ENCODE measurements at regions not wholly inside any gene's neighbourhood (a gene's known extent, or its start where the extent isn't known, plus 50 kb on each side); places are given as distances from the start of the nearest gene placed in this dataset.

DNA sequence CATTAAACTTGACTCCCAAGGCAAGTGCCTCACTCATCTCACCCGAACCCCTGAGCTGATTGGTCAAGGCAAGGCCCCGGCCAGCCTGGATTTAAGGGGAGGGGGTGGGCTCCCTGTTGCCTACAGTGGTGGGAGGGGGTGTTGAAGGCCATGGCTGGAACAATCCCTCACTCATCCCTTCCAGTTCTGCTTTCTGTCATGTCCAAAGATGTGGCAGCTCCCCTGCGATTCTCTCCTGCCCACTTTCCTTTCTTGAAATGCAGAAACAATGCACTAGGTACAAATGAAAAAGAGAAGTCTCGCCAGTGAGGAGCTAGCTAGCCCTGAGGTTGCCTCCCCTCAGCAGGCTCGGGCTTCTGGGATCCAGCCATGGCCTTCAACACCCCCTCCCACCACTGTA is 240.9 kb downstream of the SYK start:
- TF ChIP-seq, protein P1, sequence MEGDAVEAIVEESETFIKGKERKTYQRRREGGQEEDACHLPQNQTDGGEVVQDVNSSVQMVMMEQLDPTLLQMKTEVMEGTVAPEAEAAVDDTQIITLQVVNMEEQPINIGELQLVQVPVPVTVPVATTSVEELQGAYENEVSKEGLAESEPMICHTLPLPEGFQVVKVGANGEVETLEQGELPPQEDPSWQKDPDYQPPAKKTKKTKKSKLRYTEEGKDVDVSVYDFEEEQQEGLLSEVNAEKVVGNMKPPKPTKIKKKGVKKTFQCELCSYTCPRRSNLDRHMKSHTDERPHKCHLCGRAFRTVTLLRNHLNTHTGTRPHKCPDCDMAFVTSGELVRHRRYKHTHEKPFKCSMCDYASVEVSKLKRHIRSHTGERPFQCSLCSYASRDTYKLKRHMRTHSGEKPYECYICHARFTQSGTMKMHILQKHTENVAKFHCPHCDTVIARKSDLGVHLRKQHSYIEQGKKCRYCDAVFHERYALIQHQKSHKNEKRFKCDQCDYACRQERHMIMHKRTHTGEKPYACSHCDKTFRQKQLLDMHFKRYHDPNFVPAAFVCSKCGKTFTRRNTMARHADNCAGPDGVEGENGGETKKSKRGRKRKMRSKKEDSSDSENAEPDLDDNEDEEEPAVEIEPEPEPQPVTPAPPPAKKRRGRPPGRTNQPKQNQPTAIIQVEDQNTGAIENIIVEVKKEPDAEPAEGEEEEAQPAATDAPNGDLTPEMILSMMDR (conservative IDR thresholded peaks at IDR 0.05): no peak
- no peak overlapping the region for H3K27ac ChIP-seq

DNA sequence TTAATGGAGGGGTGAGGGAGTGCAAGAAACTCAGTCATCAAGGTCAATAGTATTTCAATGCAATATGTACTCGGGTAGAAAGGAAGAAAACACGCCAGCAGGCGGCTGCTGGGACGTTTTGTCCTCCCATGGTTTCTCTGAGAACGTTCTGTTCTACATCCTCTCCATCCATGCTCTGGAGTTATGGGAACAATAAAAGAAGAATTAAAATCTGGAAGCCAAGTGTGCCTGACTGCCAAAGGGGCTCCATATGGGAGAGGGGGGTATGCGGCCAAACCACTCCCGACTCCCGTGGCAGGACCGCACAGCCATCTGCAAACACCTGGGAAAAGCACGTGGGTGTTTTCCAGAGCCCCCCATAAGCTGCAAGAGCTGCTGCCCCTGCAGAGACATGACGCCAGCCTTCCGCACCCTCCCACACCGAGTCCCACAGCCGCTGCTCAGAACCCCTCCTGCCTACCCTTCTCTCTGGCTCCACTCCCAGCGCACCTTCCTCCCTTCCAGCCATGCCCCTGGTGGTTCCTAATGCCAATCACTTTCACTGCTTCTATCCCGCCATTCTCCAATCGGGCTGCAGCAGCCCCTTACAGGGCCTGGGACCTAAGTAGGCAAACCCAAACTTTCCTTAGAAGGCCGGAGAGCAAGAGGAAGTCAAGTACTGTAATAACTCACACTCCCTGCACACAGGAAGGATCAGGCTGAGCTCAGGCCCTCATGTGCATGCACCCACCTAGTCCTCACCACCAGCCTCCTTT is 241.6 kb downstream of the SYK start:
- H3K27ac ChIP-seq: no peak overlapping the region
- TF ChIP-seq, protein P1 (conservative IDR thresholded peaks at IDR 0.05): no peak

DNA sequence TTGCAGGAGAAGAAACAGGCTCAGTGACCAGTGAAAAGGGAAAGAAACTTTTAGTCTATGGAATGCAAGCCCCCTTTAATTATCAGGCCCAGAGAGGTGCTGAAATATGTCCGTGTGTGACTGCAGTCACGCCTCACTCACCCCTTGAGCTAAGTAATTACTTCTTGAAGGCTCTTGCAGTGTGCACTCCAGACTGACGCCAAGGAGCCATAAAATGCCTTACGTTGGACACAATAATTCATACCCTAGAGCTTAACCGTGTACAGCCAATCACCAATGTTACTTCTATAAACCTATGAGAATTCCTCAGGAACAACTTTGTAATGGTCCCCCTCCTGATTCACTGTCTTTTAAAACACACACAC is 242.2 kb downstream of the SYK start:
- TF ChIP-seq, protein P1 (conservative IDR thresholded peaks at IDR 0.05): no peak

DNA sequence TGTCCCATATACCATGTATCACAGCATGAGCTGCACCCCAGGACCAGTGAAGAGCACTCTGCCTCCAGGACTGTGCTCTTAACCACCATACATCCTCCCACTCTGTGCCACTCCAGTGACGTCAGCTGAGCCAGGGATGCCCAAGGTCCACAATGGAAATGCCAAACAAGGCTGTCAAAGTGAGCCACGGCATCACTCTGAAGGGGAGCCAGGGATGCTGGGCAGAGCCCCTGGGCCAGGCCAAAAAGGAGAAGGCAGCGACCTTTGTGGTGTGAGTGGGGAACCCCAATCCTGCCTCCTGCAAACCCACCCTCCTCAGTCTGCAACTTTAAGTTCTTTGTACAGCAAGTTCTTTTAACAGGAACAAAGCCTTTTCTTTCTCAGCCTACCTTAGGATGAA is 242.7 kb downstream of the SYK start:
- H3K27ac ChIP-seq: no peak overlapping the region
- TF ChIP-seq, protein P1 (conservative IDR thresholded peaks at IDR 0.05): no peak

More for the DNA sequence above, 242.2 kb downstream of the SYK start:
- H3K27ac ChIP-seq: no peak overlapping the region

DNA sequence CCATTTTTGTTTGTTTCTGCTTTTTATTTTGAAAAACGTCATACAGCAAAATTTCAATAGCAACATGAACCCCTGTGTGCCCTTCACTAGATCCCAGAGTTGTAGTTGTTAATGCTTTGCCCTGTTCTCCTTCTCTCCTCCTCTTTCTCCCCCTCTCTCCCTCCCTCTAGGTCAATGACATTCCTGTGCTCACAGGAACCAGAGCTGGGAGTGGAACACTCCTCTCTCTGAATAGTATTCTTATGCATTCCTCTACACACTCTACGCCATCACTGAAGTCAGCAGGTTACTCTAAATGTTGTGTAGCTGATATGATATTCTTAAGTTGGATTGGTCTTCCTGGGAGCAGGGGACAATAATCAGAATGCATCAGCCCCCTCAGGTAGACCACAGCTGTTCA is 243.4 kb downstream of the SYK start:
- H3K27ac ChIP-seq: no peak overlapping the region
- TF ChIP-seq, protein P1 (conservative IDR thresholded peaks at IDR 0.05): no peak

DNA sequence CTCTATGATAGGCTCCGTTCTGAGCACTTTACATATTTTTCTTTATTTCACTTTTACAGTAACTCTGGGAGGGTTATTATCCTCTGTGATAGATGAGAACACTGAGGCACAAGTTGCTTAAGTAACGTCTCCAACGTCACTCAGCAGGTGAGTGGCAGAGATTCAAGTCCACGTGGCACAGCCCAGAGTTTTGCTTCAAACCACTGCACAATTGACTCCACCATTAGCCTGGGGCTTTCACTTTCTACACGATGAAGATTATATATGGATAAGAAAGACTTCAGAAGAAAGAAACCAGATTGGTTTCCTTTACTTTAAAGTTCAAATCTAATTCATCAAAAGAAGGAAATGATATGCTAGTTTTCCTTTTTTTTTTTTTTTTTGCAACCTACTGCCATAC is 245.9 kb downstream of the SYK start:
- H3K27ac ChIP-seq: no peak overlapping the region
- TF ChIP-seq, protein P1 (conservative IDR thresholded peaks at IDR 0.05): no peak

DNA sequence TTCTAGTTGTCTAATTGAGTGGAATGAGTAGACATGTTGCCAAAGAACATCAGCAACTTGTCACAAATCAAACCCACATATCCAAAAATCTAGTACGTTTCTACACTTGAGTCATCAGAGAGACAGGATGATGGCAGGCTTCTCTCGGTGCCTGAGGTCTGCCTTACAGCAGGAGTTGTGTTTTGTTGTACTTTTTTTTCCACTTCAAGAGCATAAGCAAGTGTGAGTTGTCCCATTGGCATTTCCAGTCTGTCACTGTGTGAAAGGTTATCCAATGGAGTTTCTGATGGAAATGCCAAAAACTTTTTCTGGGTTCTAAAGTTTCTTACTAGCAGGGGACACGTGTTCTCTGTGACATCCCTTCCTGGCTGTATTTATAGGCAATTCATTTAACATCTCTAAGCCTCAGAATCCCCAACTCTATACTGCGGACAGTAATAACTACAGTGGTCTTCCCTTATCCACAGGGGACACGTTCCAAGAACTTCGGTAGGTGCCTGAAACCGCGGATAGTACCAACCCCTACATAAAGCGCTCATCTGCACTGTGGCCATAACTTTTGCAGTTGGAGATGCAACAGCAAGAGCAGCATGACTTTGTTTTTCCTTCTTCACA is 246.5 kb downstream of the SYK start:
- no peak overlapping the region for H3K27ac ChIP-seq
- TF ChIP-seq, protein P1 (conservative IDR thresholded peaks at IDR 0.05): no peak
